T-cell (primary cell): ENCODE measurements at regions not wholly inside any gene's neighbourhood (a gene's known extent, or its start where the extent isn't known, plus 50 kb on each side); places are given as distances from the start of the nearest gene placed in this dataset.

Experiments used
- ATAC-seq, 4 experiments: fragments of 200-7000 bp in 3 of 4; fragments of 150-1000 bp in 1 of 4; cut with Tn5 transposase; replicated peaks in 1 of 4; 1 replicate in 3 of 4; 2 replicates in 1 of 4; pipeline ENCODE4 v1.10.0; 2021; ENCODE audit warnings: moderate library complexity in 3 of 4, mild to moderate bottlenecking in 2 of 4, moderate number of reproducible peaks in 1 of 4
- CTCF ChIA-PET, 2 donors: fragments of 300-600 bp; sonication (Branson Sonifier 250); formaldehyde crosslinking; loops; one replicate each; lab custom pipeline; 2022; ENCODE audit warnings: antibody characterized with exemption in 2 of 2; lab: Charles Lee
- POLR2A ChIA-PET, 2 donors: fragments of 300-600 bp; sonication (Branson Sonifier 250); formaldehyde crosslinking; loops; one replicate each; lab custom pipeline; 2022; ENCODE audit warnings: antibody characterized with exemption in 2 of 2; lab: Charles Lee
- DNase-seq, 35 experiments: peaks; one replicate each; pipeline versions ENCODE4 v3.0.0 to v3.0.0-alpha.2; 2013 to 2023
- H3K27ac ChIP-seq: one replicate; pipeline ENCODE4 v1.5.1; 2013; ENCODE audit warnings: low read length
- H3K27me3 ChIP-seq, 2 experiments: replicated peaks in 1 of 2; 1 replicate in 1 of 2; 2 replicates in 1 of 2; pipeline versions ENCODE4 v1.6.1 to v1.7.0; 2013; ENCODE audit warnings: low read length in 1 of 2, mixed read lengths in 1 of 2; ENCODE audit not compliant: control insufficient read depth in 2 of 2, insufficient read depth in 2 of 2; ENCODE audit errors: extremely low read depth in 1 of 2
- H3K36me3 ChIP-seq, 2 donors: 1 replicate in 1 of 2; 2 replicates in 1 of 2; pipeline versions ENCODE4 v1.6.1 to v1.7.0; 2013; ENCODE audit warnings: low read length in 1 of 2; ENCODE audit not compliant: control insufficient read depth in 2 of 2, insufficient read depth in 1 of 2; ENCODE audit errors: extremely low read depth in 1 of 2
- H3K4me1 ChIP-seq, 2 experiments: 1 replicate in 1 of 2; 2 replicates in 1 of 2; pipeline versions ENCODE4 v1.6.1 to v1.7.0; 2013; ENCODE audit warnings: low read length in 2 of 2, mixed read lengths in 1 of 2; ENCODE audit not compliant: insufficient read depth in 2 of 2, control insufficient read depth in 1 of 2; ENCODE audit errors: extremely low read depth in 1 of 2
- H3K4me3 ChIP-seq, 2 donors: 1 replicate in 1 of 2; 2 replicates in 1 of 2; pipeline versions ENCODE4 v1.5.1 to v1.7.0; 2013; ENCODE audit warnings: mild to moderate bottlenecking in 2 of 2, low read length in 1 of 2, moderate library complexity in 1 of 2; ENCODE audit not compliant: control insufficient read depth in 1 of 2; ENCODE audit errors: extremely low read depth in 1 of 2
- H3K9me3 ChIP-seq: 2 replicates; pipeline ENCODE4 v1.7.0; 2013
- H3K27ac Mint-ChIP-seq, 2 donors: one replicate each; pipeline ENCODE4 v1.8.0; 2020 to 2021; ENCODE audit warnings: mild to moderate bottlenecking in 2 of 2, mixed read lengths in 2 of 2
- H3K27me3 Mint-ChIP-seq, 2 donors: one replicate each; pipeline ENCODE4 v1.8.0; 2021 to 2022; ENCODE audit warnings: mixed read lengths in 2 of 2
- H3K36me3 Mint-ChIP-seq: one replicate; pipeline ENCODE4 v1.8.0; 2021; ENCODE audit warnings: mixed read lengths
- H3K4me1 Mint-ChIP-seq, 3 donors: one replicate each; pipeline ENCODE4 v1.8.0; 2020 to 2022; ENCODE audit warnings: mixed read lengths in 3 of 3, mild to moderate bottlenecking in 1 of 3
- H3K4me3 Mint-ChIP-seq, 3 donors: one replicate each; pipeline ENCODE4 v1.8.0; 2020 to 2022; ENCODE audit warnings: mild to moderate bottlenecking in 3 of 3, mixed read lengths in 3 of 3, moderate library complexity in 3 of 3
- H3K9me3 Mint-ChIP-seq, 3 donors: one replicate each; pipeline ENCODE4 v1.8.0; 2020 to 2022; ENCODE audit warnings: mixed read lengths in 3 of 3
- WGBS: methylation state at CpG from one replicate; pipeline ENCODE4 v1.1.5; 2013; ENCODE audit warnings: missing lambda C conversion rate; ENCODE audit not compliant: insufficient coverage; 5-methylcytosine and 5-hydroxymethylcytosine counted together

- H3K27me3 Mint-ChIP-seq = no peaks in the 10 kb centered on the region
- Histone ChIP-seq H3K4me1 (peaks cover 4 to 19% of the 10 kb centered on the region in 2 experiments), H3K27me3 (no peaks in the 10 kb centered on the region), H3K9me3 (no peaks in the 10 kb centered on the region), H3K27ac (no peak overlapping the region), H3K4me3 (no peak overlapping the region), H3K36me3 (no peaks in the 10 kb centered on the region)
- DNase-seq (no peak), ATAC-seq (no peak)
- no peak overlapping the region for H3K27ac Mint-ChIP-seq
- POLR2A ChIA-PET = no interaction called here
- no peaks in the 10 kb centered on the region for H3K9me3 Mint-ChIP-seq
- no peak overlapping the region for H3K4me3 Mint-ChIP-seq
- no peaks in the 10 kb centered on the region for H3K36me3 Mint-ChIP-seq
- 100% methylated on average over 1 of the region's 3 CpGs for WGBS
- H3K4me1 Mint-ChIP-seq = peaks cover 32 to 37% (median 37%) of the 10 kb centered on the region in 3 donors
- CTCF ChIA-PET = no interaction called here
These were observed 254.3 kb downstream of the ZEB2 start for GRCh38 chr2:144265654-144266053.

- Histone ChIP-seq H3K27me3 (no peaks in the 10 kb centered on the region), H3K36me3 (peaks cover 0 to 3% of the 10 kb centered on the region in 2 donors), H3K4me3 (no peak overlapping the region), H3K4me1 (peaks cover 0 to 14% of the 10 kb centered on the region in 2 experiments), H3K9me3 (no peaks in the 10 kb centered on the region), H3K27ac (no peak overlapping the region)
- no CpG with 5 or more reads among the region's 2 CpGs for WGBS
- H3K36me3 Mint-ChIP-seq = peaks cover 7% of the 10 kb centered on the region
- DNase-seq (no peak), ATAC-seq (no peak)
- H3K4me3 Mint-ChIP-seq = no peak overlapping the region
- ChIA-PET POLR2A (no interaction called here), CTCF (no interaction called here)
- peaks cover 3 to 14% (median 7%) of the 10 kb centered on the region in 3 donors for H3K9me3 Mint-ChIP-seq
- no peak overlapping the region for H3K27ac Mint-ChIP-seq
- no peaks in the 10 kb centered on the region for H3K27me3 Mint-ChIP-seq
- H3K4me1 Mint-ChIP-seq = peaks cover 20 to 29% (median 27%) of the 10 kb centered on the region in 3 donors
These were observed 258.0 kb downstream of the ZEB2 start for GRCh38 chr2:144261966-144262365.

GRCh38 chr2:144261336-144261735 is 258.6 kb downstream of the ZEB2 start:
- H3K4me1 ChIP-seq = peaks cover 4 to 8% of the 10 kb centered on the region in 2 experiments
- ATAC-seq = peak in 2 of 4 experiments; percentile 37 to 59
- CTCF ChIA-PET = interaction anchor here in 1 of 2 donors (0.8 kb wide), 1 partner anchor 11 kb away, joined by 3 read pairs; no protein-coding TSS in a partner anchor

GRCh38 chr2:144259332-144259731 is 260.6 kb downstream of the ZEB2 start:
- Mint-ChIP-seq H3K4me1 (peaks cover 18 to 32% (median 28%) of the 10 kb centered on the region in 3 donors), H3K27me3 (no peaks in the 10 kb centered on the region), H3K27ac (no peak overlapping the region), H3K36me3 (peaks cover 17% of the 10 kb centered on the region), H3K9me3 (peaks cover 3 to 14% (median 11%) of the 10 kb centered on the region in 3 donors), H3K4me3 (no peak overlapping the region)
- ChIA-PET POLR2A (no interaction called here), CTCF (no interaction called here)
- DNase-seq (no peak), ATAC-seq (no peak)
- Histone ChIP-seq H3K27me3 (no peaks in the 10 kb centered on the region), H3K36me3 (peaks cover 0 to 3% of the 10 kb centered on the region in 2 donors), H3K4me1 (peaks cover 4 to 8% of the 10 kb centered on the region in 2 experiments), H3K9me3 (no peaks in the 10 kb centered on the region), H3K4me3 (no peak overlapping the region), H3K27ac (no peak overlapping the region)
- 100% methylated on average over 2 of the region's 6 CpGs for WGBS

More at GRCh38 chr2:144261336-144261735, 258.6 kb downstream of the ZEB2 start:
- peaks cover 0 to 3% of the 10 kb centered on the region in 2 donors for H3K36me3 ChIP-seq
- no CpG with 5 or more reads among the region's 2 CpGs for WGBS
- Mint-ChIP-seq H3K4me1 (peaks cover 21 to 29% (median 27%) of the 10 kb centered on the region in 3 donors), H3K9me3 (peaks cover 3 to 14% (median 7%) of the 10 kb centered on the region in 3 donors), H3K27me3 (no peaks in the 10 kb centered on the region), H3K4me3 (no peak overlapping the region), H3K36me3 (peaks cover 7% of the 10 kb centered on the region), H3K27ac (no peak overlapping the region)
- POLR2A ChIA-PET = no interaction called here
- H3K27ac ChIP-seq = no peak overlapping the region
- H3K4me3 ChIP-seq = no peak overlapping the region
- no peaks in the 10 kb centered on the region for H3K27me3 ChIP-seq
- H3K9me3 ChIP-seq = no peaks in the 10 kb centered on the region
- DNase-seq = peak in 1 of 35 experiments; percentile 23

GRCh38 chr2:144258154-144258553 is 261.8 kb downstream of the ZEB2 start:
- no peak for ATAC-seq
- POLR2A ChIA-PET = interaction anchor here in 1 of 2 donors (0.6 kb wide), 1 partner anchor 20 kb away, joined by 3 read pairs; no protein-coding TSS in a partner anchor
- WGBS = no CpG with 5 or more reads among the region's 2 CpGs

GRCh38 chr2:144256996-144257707 is 262.8 kb downstream of the ZEB2 start:
- ChIA-PET POLR2A (no interaction called here), CTCF (no interaction called here)
- no peak overlapping the region for H3K4me3 ChIP-seq
- ATAC-seq = no peak
- Mint-ChIP-seq H3K4me1 (peaks cover 18 to 32% (median 28%) of the 10 kb centered on the region in 3 donors), H3K27ac (peak overlapping the region in 1 of 2 donors; percentile 45), H3K27me3 (no peaks in the 10 kb centered on the region), H3K36me3 (peaks cover 29% of the 10 kb centered on the region), H3K9me3 (peaks cover 10 to 27% (median 21%) of the 10 kb centered on the region in 3 donors), H3K4me3 (no peak overlapping the region)
- H3K36me3 ChIP-seq = peaks cover 0 to 3% of the 10 kb centered on the region in 2 donors
- no peak for DNase-seq
- H3K4me1 ChIP-seq = peaks cover 4 to 8% of the 10 kb centered on the region in 2 experiments
- no CpG with 5 or more reads among the region's 1 CpG for WGBS
- H3K9me3 ChIP-seq = no peaks in the 10 kb centered on the region
- no peaks in the 10 kb centered on the region for H3K27me3 ChIP-seq
- no peak overlapping the region for H3K27ac ChIP-seq

More at GRCh38 chr2:144258154-144258553, 261.8 kb downstream of the ZEB2 start:
- Mint-ChIP-seq H3K4me1 (peaks cover 18 to 32% (median 28%) of the 10 kb centered on the region in 3 donors), H3K36me3 (peaks cover 21% of the 10 kb centered on the region), H3K9me3 (peaks cover 4 to 18% (median 15%) of the 10 kb centered on the region in 3 donors), H3K27me3 (no peaks in the 10 kb centered on the region), H3K4me3 (no peak overlapping the region), H3K27ac (no peak overlapping the region)
- CTCF ChIA-PET = interaction anchor here (0.8 to 1.0 kb wide), 2 partner anchors 16 to 19 kb away, joined by 3 read pairs; no protein-coding TSS in a partner anchor
- Histone ChIP-seq H3K36me3 (peaks cover 0 to 3% of the 10 kb centered on the region in 2 donors), H3K4me1 (peaks cover 4 to 8% of the 10 kb centered on the region in 2 experiments), H3K27ac (no peak overlapping the region), H3K9me3 (no peaks in the 10 kb centered on the region), H3K27me3 (no peaks in the 10 kb centered on the region), H3K4me3 (no peak overlapping the region)
- DNase-seq = no peak
